ENCODE measurements at regions not wholly inside any gene's neighbourhood (a gene's known extent, or its start where the extent isn't known, plus 50 kb on each side); places are given as distances from the start of the nearest gene placed in this dataset.
"Not testable (repeated sequence)": the region's sequence is repeated elsewhere in the genome, so short reads cannot be mapped to it uniquely, and the experiment has no call there.

DNA sequence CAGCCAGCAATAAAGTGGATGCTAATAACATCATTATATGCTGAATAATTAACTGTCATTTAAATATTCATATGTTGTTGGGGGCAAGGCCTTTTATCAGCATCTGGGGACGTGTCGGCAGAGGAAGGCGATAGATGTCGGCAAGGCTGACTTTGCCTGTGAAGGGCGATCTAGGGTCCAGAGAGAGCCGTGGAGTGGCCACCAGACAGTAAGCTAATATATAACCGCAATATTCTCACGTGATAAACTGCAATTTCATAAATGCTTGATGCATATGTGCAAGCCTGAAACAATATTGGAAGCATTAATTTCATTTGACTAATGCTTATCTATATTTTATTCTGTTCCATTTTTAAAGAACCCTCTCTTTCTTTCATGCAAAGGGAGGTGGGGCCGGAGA is 141.0 kb upstream of the POU3F1 start:
- ATAC-seq (ENCODE audit: low read depth) (no peak), DNase-seq (ENCODE audit: low spot score) (no peak)
- H3K4me1 ChIP-seq (ENCODE audit: insufficient read depth, poor library complexity, severe bottlenecking) = no peaks in the 10 kb centered on the region
- H3K36me3 ChIP-seq (ENCODE audit: low read depth) = no peaks in the 10 kb centered on the region
- peaks cover 7% of the 10 kb centered on the region for H3K27me3 ChIP-seq (ENCODE audit: insufficient read depth, poor library complexity, severe bottlenecking)
- no peaks in the 10 kb centered on the region for H3K9me3 ChIP-seq (ENCODE audit: severe bottlenecking)
- no peak overlapping the region for H3K4me3 ChIP-seq (ENCODE audit: severe bottlenecking)
- TF ChIP-seq, protein P1, sequence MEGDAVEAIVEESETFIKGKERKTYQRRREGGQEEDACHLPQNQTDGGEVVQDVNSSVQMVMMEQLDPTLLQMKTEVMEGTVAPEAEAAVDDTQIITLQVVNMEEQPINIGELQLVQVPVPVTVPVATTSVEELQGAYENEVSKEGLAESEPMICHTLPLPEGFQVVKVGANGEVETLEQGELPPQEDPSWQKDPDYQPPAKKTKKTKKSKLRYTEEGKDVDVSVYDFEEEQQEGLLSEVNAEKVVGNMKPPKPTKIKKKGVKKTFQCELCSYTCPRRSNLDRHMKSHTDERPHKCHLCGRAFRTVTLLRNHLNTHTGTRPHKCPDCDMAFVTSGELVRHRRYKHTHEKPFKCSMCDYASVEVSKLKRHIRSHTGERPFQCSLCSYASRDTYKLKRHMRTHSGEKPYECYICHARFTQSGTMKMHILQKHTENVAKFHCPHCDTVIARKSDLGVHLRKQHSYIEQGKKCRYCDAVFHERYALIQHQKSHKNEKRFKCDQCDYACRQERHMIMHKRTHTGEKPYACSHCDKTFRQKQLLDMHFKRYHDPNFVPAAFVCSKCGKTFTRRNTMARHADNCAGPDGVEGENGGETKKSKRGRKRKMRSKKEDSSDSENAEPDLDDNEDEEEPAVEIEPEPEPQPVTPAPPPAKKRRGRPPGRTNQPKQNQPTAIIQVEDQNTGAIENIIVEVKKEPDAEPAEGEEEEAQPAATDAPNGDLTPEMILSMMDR (IDR thresholded peaks at IDR 0.05; ENCODE audit: poor library complexity, severe bottlenecking) = no peak
- H3K27ac ChIP-seq (ENCODE audit: poor library complexity, severe bottlenecking) = no peak overlapping the region

DNA sequence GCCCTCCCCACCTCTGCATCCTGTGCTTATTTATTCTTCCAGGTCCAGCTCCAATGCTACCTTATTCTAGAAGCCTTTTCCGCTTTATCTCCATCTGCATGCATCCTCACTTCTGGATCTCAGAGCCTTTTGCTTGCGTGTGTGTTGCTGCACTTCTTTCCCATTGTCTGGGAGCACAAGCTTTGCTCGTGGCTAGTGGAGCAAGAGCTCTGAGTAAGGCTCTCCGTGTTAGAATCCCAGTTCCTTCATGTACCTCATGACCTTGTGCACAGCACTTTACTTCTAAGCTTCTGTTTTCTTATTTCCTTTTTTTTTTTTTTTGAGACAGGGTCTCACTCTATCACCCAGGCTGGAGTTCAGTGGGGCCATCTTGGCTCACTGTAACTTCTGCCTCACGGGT is 140.0 kb upstream of the POU3F1 start:
- H3K27ac ChIP-seq (ENCODE audit: poor library complexity, severe bottlenecking) = no peak overlapping the region
- H3K9me3 ChIP-seq (ENCODE audit: severe bottlenecking) = no peaks in the 10 kb centered on the region
- TF ChIP-seq, protein P1 (IDR thresholded peaks at IDR 0.05; ENCODE audit: poor library complexity, severe bottlenecking) = no peak
- no peaks in the 10 kb centered on the region for H3K36me3 ChIP-seq (ENCODE audit: low read depth)
- H3K27me3 ChIP-seq (ENCODE audit: insufficient read depth, poor library complexity, severe bottlenecking) = no peaks in the 10 kb centered on the region
- no peaks in the 10 kb centered on the region for H3K4me1 ChIP-seq (ENCODE audit: insufficient read depth, poor library complexity, severe bottlenecking)
- DNase-seq (ENCODE audit: low spot score) (no peak), ATAC-seq (ENCODE audit: low read depth) (no peak)
- H3K4me3 ChIP-seq (ENCODE audit: severe bottlenecking) = no peak overlapping the region

GRCh38 chr1:38185913-38186312 is 139.3 kb upstream of the POU3F1 start:
- H3K36me3 ChIP-seq (ENCODE audit: low read depth) = no peaks in the 10 kb centered on the region
- no peaks in the 10 kb centered on the region for H3K4me1 ChIP-seq (ENCODE audit: insufficient read depth, poor library complexity, severe bottlenecking)
- no peaks in the 10 kb centered on the region for H3K27me3 ChIP-seq (ENCODE audit: insufficient read depth, poor library complexity, severe bottlenecking)
- no peaks in the 10 kb centered on the region for H3K9me3 ChIP-seq (ENCODE audit: severe bottlenecking)
- TF ChIP-seq, protein P1 (IDR thresholded peaks at IDR 0.05; ENCODE audit: poor library complexity, severe bottlenecking) = no peak
- no peak overlapping the region for H3K4me3 ChIP-seq (ENCODE audit: severe bottlenecking)
- H3K27ac ChIP-seq (ENCODE audit: poor library complexity, severe bottlenecking) = no peak overlapping the region
- ATAC-seq (ENCODE audit: low read depth) (no peak), DNase-seq (ENCODE audit: low spot score) (no peak)

GRCh38 chr1:38183747-38184146 is 137.2 kb upstream of the POU3F1 start:
- TF ChIP-seq, protein P1 (IDR thresholded peaks at IDR 0.05; ENCODE audit: poor library complexity, severe bottlenecking) = no peak
- H3K27me3 ChIP-seq (ENCODE audit: insufficient read depth, poor library complexity, severe bottlenecking) = no peaks in the 10 kb centered on the region
- H3K4me3 ChIP-seq (ENCODE audit: severe bottlenecking) = no peak overlapping the region

DNA sequence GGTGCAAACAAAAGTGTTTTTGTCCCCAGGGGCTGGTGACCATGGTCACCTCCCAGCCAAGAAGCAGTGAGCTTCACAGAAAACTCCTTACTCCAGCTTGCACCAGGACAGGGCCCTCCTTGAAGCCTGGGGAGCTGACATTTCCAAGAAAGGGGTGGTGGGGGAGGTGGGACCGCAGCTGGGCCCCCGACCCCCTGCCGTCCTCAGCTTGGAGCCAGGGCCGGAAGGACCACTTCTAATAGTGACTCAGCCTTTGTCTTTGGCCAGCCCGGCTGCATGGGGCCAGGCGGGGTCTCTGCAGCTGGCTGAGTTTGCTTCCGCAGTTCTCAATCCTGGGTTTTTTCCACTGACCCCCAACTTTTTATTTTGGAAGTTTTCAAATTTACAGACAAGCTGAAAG is 136.5 kb upstream of the POU3F1 start:
- H3K27ac ChIP-seq (ENCODE audit: poor library complexity, severe bottlenecking) = no peak overlapping the region
- no peak for ATAC-seq (ENCODE audit: low read depth)

More at GRCh38 chr1:38183747-38184146, 137.2 kb upstream of the POU3F1 start:
- Histone ChIP-seq H3K4me1 (ENCODE audit: insufficient read depth, poor library complexity, severe bottlenecking) (no peaks in the 10 kb centered on the region), H3K9me3 (ENCODE audit: severe bottlenecking) (no peaks in the 10 kb centered on the region), H3K36me3 (ENCODE audit: low read depth) (no peaks in the 10 kb centered on the region), H3K27ac (ENCODE audit: poor library complexity, severe bottlenecking) (no peak overlapping the region)
- ATAC-seq (ENCODE audit: low read depth) = no peak
- no peak for DNase-seq (ENCODE audit: low spot score)

DNA sequence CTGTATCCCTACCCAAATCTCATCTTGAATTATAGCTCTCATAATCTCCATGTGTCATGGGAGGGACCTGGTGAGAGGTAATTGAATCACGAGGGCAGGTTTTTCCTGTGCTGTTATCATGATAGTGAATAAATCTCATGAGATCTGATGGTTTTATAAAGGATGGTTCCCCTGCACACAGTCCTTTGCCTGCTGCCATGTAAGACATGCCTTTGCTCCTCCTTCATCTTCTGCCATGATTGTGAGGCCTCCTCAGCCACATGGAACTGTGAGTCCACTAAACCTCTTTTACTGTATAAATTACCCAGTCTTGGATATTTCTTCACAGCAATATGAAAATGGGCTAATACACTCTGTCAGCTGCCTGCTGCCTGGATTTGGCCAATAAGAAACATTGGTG is 133.8 kb upstream of the POU3F1 start:
- not testable (repeated sequence) for H3K27ac ChIP-seq (ENCODE audit: poor library complexity, severe bottlenecking); ATAC-seq (ENCODE audit: low read depth); H3K27me3 ChIP-seq (ENCODE audit: insufficient read depth, poor library complexity, severe bottlenecking); H3K4me3 ChIP-seq (ENCODE audit: severe bottlenecking); H3K36me3 ChIP-seq (ENCODE audit: low read depth); DNase-seq (ENCODE audit: low spot score); H3K4me1 ChIP-seq (ENCODE audit: insufficient read depth, poor library complexity, severe bottlenecking); H3K9me3 ChIP-seq (ENCODE audit: severe bottlenecking)

More for the DNA sequence above, 136.5 kb upstream of the POU3F1 start:
- H3K4me1 ChIP-seq (ENCODE audit: insufficient read depth, poor library complexity, severe bottlenecking) = no peaks in the 10 kb centered on the region
- no peak overlapping the region for H3K4me3 ChIP-seq (ENCODE audit: severe bottlenecking)
- no peak for DNase-seq (ENCODE audit: low spot score)
- no peaks in the 10 kb centered on the region for H3K36me3 ChIP-seq (ENCODE audit: low read depth)
- TF ChIP-seq, protein P1 (IDR thresholded peaks at IDR 0.05; ENCODE audit: poor library complexity, severe bottlenecking) = no peak
- no peaks in the 10 kb centered on the region for H3K9me3 ChIP-seq (ENCODE audit: severe bottlenecking)
- no peaks in the 10 kb centered on the region for H3K27me3 ChIP-seq (ENCODE audit: insufficient read depth, poor library complexity, severe bottlenecking)

Measured in RWPE2 (cell line).